Keratinocyte (primary cell): ENCODE measurements at regions not wholly inside any gene's neighbourhood (a gene's known extent, or its start where the extent isn't known, plus 50 kb on each side); places are given as distances from the start of the nearest gene placed in this dataset.

Experiments
- DNase-seq: peaks from one replicate; pipeline ENCODE4 v3.0.0-alpha.2; 2011; ENCODE audit warnings: low read depth, missing footprints, low spot score
- FAIRE-seq: peaks from 2 replicates; lab custom pipeline; 2011; peaks lifted over from hg19 to GRCh38; lab: Jason Lieb, UNC
- H2AFZ ChIP-seq: 2 replicates; pipeline ENCODE4 v1.6.0; 2012; ENCODE audit warnings: low read length, control low read depth, inconsistent platforms; ENCODE audit not compliant: control insufficient read depth
- H3K27ac ChIP-seq: 2 replicates; pipeline ENCODE4 v1.5.1; 2011; ENCODE audit warnings: low read length; ENCODE audit not compliant: control insufficient read depth, insufficient read depth
- H3K27me3 ChIP-seq: 3 replicates; pipeline ENCODE4 v1.6.0; 2011; ENCODE audit warnings: low read length; ENCODE audit not compliant: control insufficient read depth, insufficient read depth; ENCODE audit errors: extremely low read depth
- H3K36me3 ChIP-seq, 2 experiments: 2 replicates in 1 of 2; 3 replicates in 1 of 2; pipeline ENCODE4 v1.5.1; 2011; ENCODE audit warnings: low read length in 2 of 2, mild to moderate bottlenecking in 1 of 2; ENCODE audit not compliant: control insufficient read depth in 2 of 2, insufficient read depth in 2 of 2; ENCODE audit errors: extremely low read depth in 1 of 2
- H3K4me1 ChIP-seq: 3 replicates; pipeline ENCODE4 v1.5.1; 2011; ENCODE audit warnings: low read length; ENCODE audit not compliant: control insufficient read depth, insufficient read depth; ENCODE audit errors: extremely low read depth
- H3K4me2 ChIP-seq: 3 replicates; pipeline ENCODE4 v1.6.0; 2011; ENCODE audit warnings: low read depth, low read length; ENCODE audit not compliant: control insufficient read depth, insufficient read depth; ENCODE audit errors: extremely low read depth
- H3K4me3 ChIP-seq, 3 experiments: fragments of 200-600 bp in 1 of 3; sonication (generic) in 1 of 3; 2 replicates in 2 of 3; 3 replicates in 1 of 3; pipeline ENCODE4 v1.5.1; 2011 to 2016; ENCODE audit warnings: low read length in 3 of 3, mild to moderate bottlenecking in 3 of 3, control low read depth in 2 of 3, inconsistent platforms in 1 of 3, low read depth in 1 of 3, mixed read lengths in 1 of 3, mixed run types in 1 of 3, moderate library complexity in 1 of 3; ENCODE audit not compliant: control insufficient read depth in 2 of 3, insufficient read depth in 2 of 3; ENCODE audit errors: extremely low read depth in 1 of 3
- H3K79me2 ChIP-seq: 2 replicates; pipeline ENCODE4 v1.6.0; 2012; ENCODE audit warnings: low read length; ENCODE audit not compliant: control insufficient read depth, insufficient read depth
- H3K9ac ChIP-seq: 3 replicates; pipeline ENCODE4 v1.6.0; 2011; ENCODE audit warnings: low read length; ENCODE audit not compliant: control insufficient read depth, insufficient read depth; ENCODE audit errors: extremely low read depth
- H3K9me1 ChIP-seq: 3 replicates; pipeline ENCODE4 v1.6.0; 2011; ENCODE audit warnings: low read length; ENCODE audit not compliant: control insufficient read depth, insufficient read depth; ENCODE audit errors: extremely low read depth
- H3K9me3 ChIP-seq: 2 replicates; pipeline ENCODE4 v1.5.1; 2012; ENCODE audit warnings: low read depth, low read length; ENCODE audit not compliant: control insufficient read depth
- H4K20me1 ChIP-seq: 3 replicates; pipeline ENCODE4 v1.6.0; 2011; ENCODE audit warnings: low read length; ENCODE audit not compliant: control insufficient read depth, insufficient read depth; ENCODE audit errors: extremely low read depth
- EZH2 ChIP-seq: IDR thresholded peaks from one replicate; pipeline ENCODE4 v1.6.1; 2012; ENCODE audit warnings: inconsistent platforms, mild to moderate bottlenecking, low read length, moderate library complexity
- dilution Hi-C: fragments of 300-500 bp; cut with MboI; formaldehyde crosslinking; loops from one replicate; pipeline ENCODE4 v1.7.0; 2020; ENCODE audit warnings: low sequenced_read_pairs; ENCODE audit not compliant: extremely low pct_ligation_motif_present
- TF ChIP-seq, protein P1 (sequence below), 3 experiments: IDR thresholded peaks in 1 of 3; conservative IDR thresholded peaks in 1 of 3; optimal IDR thresholded peaks in 1 of 3; 2 replicates in 2 of 3; 3 replicates in 1 of 3; pipeline versions ENCODE3 to v1.5.1; 2011; ENCODE audit warnings: low read length in 3 of 3, mild to moderate bottlenecking in 3 of 3, moderate library complexity in 2 of 3, control low read depth in 1 of 3, inconsistent platforms in 1 of 3; ENCODE audit not compliant: insufficient read depth in 2 of 3; ENCODE audit errors: extremely low read depth in 1 of 3

DNA sequence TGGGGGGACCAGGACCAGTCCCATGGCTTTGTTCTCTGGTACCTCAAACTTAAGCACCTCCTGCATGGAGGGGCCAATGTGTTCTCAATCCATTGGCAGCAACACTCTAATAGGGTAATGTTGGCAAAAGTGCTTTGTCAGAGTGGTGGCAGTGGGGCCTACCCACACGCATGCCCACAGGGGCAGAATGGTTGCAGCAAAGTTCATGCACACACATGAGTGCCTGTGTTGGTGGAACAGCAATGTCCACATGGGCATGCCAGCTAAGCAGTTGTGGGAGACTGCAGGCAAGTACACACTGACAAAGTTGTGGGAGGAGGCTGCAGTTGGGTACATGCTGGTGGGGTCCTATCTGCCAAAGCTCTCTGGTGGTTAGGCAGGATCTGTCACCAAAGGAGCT is 645.2 kb downstream of the ZNF385D start:
- no peaks in the 10 kb centered on the region for H3K9me1 ChIP-seq
- peaks cover 7% of the 10 kb centered on the region for H3K9me3 ChIP-seq
- no peak overlapping the region for H3K27ac ChIP-seq
- no peak overlapping the region for H3K4me3 ChIP-seq
- no peak overlapping the region for H2AFZ ChIP-seq
- FAIRE-seq = no peak
- H3K4me1 ChIP-seq = no peaks in the 10 kb centered on the region
- dilution Hi-C loops = no loop called here
- DNase-seq = no peak
- H4K20me1 ChIP-seq = no peaks in the 10 kb centered on the region
- H3K9ac ChIP-seq = no peak overlapping the region
- no peaks in the 10 kb centered on the region for H3K36me3 ChIP-seq
- TF ChIP-seq, protein P1, sequence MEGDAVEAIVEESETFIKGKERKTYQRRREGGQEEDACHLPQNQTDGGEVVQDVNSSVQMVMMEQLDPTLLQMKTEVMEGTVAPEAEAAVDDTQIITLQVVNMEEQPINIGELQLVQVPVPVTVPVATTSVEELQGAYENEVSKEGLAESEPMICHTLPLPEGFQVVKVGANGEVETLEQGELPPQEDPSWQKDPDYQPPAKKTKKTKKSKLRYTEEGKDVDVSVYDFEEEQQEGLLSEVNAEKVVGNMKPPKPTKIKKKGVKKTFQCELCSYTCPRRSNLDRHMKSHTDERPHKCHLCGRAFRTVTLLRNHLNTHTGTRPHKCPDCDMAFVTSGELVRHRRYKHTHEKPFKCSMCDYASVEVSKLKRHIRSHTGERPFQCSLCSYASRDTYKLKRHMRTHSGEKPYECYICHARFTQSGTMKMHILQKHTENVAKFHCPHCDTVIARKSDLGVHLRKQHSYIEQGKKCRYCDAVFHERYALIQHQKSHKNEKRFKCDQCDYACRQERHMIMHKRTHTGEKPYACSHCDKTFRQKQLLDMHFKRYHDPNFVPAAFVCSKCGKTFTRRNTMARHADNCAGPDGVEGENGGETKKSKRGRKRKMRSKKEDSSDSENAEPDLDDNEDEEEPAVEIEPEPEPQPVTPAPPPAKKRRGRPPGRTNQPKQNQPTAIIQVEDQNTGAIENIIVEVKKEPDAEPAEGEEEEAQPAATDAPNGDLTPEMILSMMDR (optimal IDR thresholded peaks at IDR 0.05 in 1 of 3, IDR thresholded peaks at IDR 0.05 in 1 of 3, conservative IDR thresholded peaks at IDR 0.05 in 1 of 3; ENCODE audit: extremely low read depth in 1 of 3, insufficient read depth in 2 of 3, low read length in 3 of 3) = no peak
- TF ChIP-seq EZH2 = no peak
- H3K4me2 ChIP-seq = no peak overlapping the region
- H3K27me3 ChIP-seq = no peaks in the 10 kb centered on the region
- H3K79me2 ChIP-seq = no peaks in the 10 kb centered on the region

DNA sequence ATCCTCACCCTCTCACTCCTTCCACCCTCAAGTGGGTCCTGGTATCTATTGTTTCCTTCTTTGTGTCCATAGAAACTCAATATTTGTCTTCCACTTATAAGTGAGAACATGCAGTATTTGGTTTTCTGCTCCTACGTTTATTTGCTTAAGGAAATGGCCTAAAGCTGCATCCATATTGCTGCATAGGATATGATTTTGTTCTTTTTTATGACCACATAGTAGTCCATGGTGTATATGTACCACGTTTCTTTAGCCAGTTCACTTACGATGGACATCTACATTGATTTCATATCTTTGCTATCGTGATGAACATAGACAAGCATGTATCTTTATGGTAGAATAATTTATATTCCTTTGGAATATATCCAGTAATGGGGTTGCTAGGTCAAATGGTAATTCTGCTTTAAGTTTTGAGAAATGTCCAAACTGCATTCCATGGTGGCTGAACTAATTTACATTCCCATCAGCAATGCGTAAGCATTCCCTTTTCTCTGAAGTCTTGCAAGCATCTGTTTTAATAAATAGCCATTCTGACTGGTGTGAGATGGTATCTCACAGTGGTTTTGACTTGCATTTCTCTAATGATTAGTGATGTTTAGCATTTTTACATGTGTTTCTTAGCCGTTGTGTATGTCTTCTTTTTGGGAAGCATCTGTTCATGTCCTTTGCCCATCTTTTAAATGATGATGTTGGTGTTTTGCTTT is 650.2 kb downstream of the ZNF385D start:
- H3K9me1 ChIP-seq = no peaks in the 10 kb centered on the region
- DNase-seq = no peak
- no peak overlapping the region for H3K4me2 ChIP-seq
- no peaks in the 10 kb centered on the region for H3K9me3 ChIP-seq
- TF ChIP-seq, protein P1 (optimal IDR thresholded peaks at IDR 0.05 in 1 of 3, IDR thresholded peaks at IDR 0.05 in 1 of 3, conservative IDR thresholded peaks at IDR 0.05 in 1 of 3; ENCODE audit: extremely low read depth in 1 of 3, insufficient read depth in 2 of 3, low read length in 3 of 3) = no peak
- no peak for TF ChIP-seq EZH2
- H3K79me2 ChIP-seq = no peaks in the 10 kb centered on the region
- no peak for FAIRE-seq
- no peak overlapping the region for H3K27ac ChIP-seq
- no peak overlapping the region for H3K9ac ChIP-seq
- no peaks in the 10 kb centered on the region for H3K36me3 ChIP-seq
- no peak overlapping the region for H2AFZ ChIP-seq
- H3K4me3 ChIP-seq = no peak overlapping the region
- no peaks in the 10 kb centered on the region for H3K27me3 ChIP-seq
- H4K20me1 ChIP-seq = no peaks in the 10 kb centered on the region
- no peaks in the 10 kb centered on the region for H3K4me1 ChIP-seq
- dilution Hi-C loops = no loop called here
